ENCODE measurements at regions not wholly inside any gene's neighbourhood (a gene's known extent, or its start where the extent isn't known, plus 50 kb on each side); places are given as distances from the start of the nearest gene placed in this dataset.
"Not testable (repeated sequence)": the region's sequence is repeated elsewhere in the genome, so short reads cannot be mapped to it uniquely, and the experiment has no call there.

GRCh38 chrX:96486687-96487086 is 198.0 kb upstream of the DIAPH2 start:
- FAIRE-seq; DNase-seq (ENCODE audit: insufficient read length, low spot score): not testable (repeated sequence)

- no peak for FAIRE-seq
Measured at GRCh38 chrX:96502507-96502906, 182.1 kb upstream of the DIAPH2 start.

GRCh38 chrX:96529386-96529785 is 155.3 kb upstream of the DIAPH2 start:
- DNase-seq (ENCODE audit: insufficient read length, low spot score); FAIRE-seq: not testable (repeated sequence)

More at GRCh38 chrX:96502507-96502906, 182.1 kb upstream of the DIAPH2 start:
- DNase-seq (ENCODE audit: insufficient read length, low spot score): no peak

- FAIRE-seq (no peak), DNase-seq (ENCODE audit: insufficient read length, low spot score) (no peak)
Measured at GRCh38 chrX:96538104-96538725, 146.4 kb upstream of the DIAPH2 start.

- no peak for FAIRE-seq
- DNase-seq (ENCODE audit: insufficient read length, low spot score): no peak
Measured at GRCh38 chrX:96540111-96540631, 144.5 kb upstream of the DIAPH2 start.

- FAIRE-seq; DNase-seq (ENCODE audit: insufficient read length, low spot score): not testable (repeated sequence)
Measured at GRCh38 chrX:96546281-96546680, 138.4 kb upstream of the DIAPH2 start.

GRCh38 chrX:96551322-96551872 is 133.2 kb upstream of the DIAPH2 start:
- no peak for FAIRE-seq

GRCh38 chrX:96556886-96557285 is 127.8 kb upstream of the DIAPH2 start:
- FAIRE-seq: no peak
- DNase-seq (ENCODE audit: insufficient read length, low spot score): no peak

More at GRCh38 chrX:96551322-96551872, 133.2 kb upstream of the DIAPH2 start:
- no peak for DNase-seq (ENCODE audit: insufficient read length, low spot score)

- FAIRE-seq: not testable (repeated sequence)
Measured at GRCh38 chrX:96561129-96561528, 123.5 kb upstream of the DIAPH2 start.

GRCh38 chrX:96563646-96564045 is 121.0 kb upstream of the DIAPH2 start:
- peak; percentile 26 for FAIRE-seq
- DNase-seq (ENCODE audit: insufficient read length, low spot score): no peak

More at GRCh38 chrX:96561129-96561528, 123.5 kb upstream of the DIAPH2 start:
- not testable (repeated sequence) for DNase-seq (ENCODE audit: insufficient read length, low spot score)

GRCh38 chrX:96564595-96564994 is 120.0 kb upstream of the DIAPH2 start:
- DNase-seq (ENCODE audit: insufficient read length, low spot score) (no peak), FAIRE-seq (no peak)

GRCh38 chrX:96566878-96567277 is 117.8 kb upstream of the DIAPH2 start:
- no peak for FAIRE-seq

GRCh38 chrX:96568071-96568470 is 116.6 kb upstream of the DIAPH2 start:
- DNase-seq (ENCODE audit: insufficient read length, low spot score) (no peak), FAIRE-seq (no peak)

More at GRCh38 chrX:96566878-96567277, 117.8 kb upstream of the DIAPH2 start:
- DNase-seq (ENCODE audit: insufficient read length, low spot score): no peak

GRCh38 chrX:96569034-96569433 is 115.6 kb upstream of the DIAPH2 start:
- DNase-seq (ENCODE audit: insufficient read length, low spot score): no peak
- no peak for FAIRE-seq

- DNase-seq (ENCODE audit: insufficient read length, low spot score) (no peak), FAIRE-seq (no peak)
Measured at GRCh38 chrX:96575011-96575410, 109.6 kb upstream of the DIAPH2 start.

GRCh38 chrX:96576368-96576767 is 108.3 kb upstream of the DIAPH2 start:
- FAIRE-seq: no peak
- no peak for DNase-seq (ENCODE audit: insufficient read length, low spot score)

GRCh38 chrX:96578781-96579180 is 105.9 kb upstream of the DIAPH2 start:
- no peak for DNase-seq (ENCODE audit: insufficient read length, low spot score)
- FAIRE-seq: no peak

- FAIRE-seq: no peak
- DNase-seq (ENCODE audit: insufficient read length, low spot score): no peak
Measured at GRCh38 chrX:96579252-96579651, 105.4 kb upstream of the DIAPH2 start.

GRCh38 chrX:96590403-96590802 is 94.2 kb upstream of the DIAPH2 start:
- FAIRE-seq: no peak
- DNase-seq (ENCODE audit: insufficient read length, low spot score): no peak

- FAIRE-seq (no peak), DNase-seq (ENCODE audit: insufficient read length, low spot score) (no peak)
Measured at GRCh38 chrX:96591421-96591820, 93.2 kb upstream of the DIAPH2 start.

- not testable (repeated sequence) for FAIRE-seq; DNase-seq (ENCODE audit: insufficient read length, low spot score)
Measured at GRCh38 chrX:96597847-96598246, 86.8 kb upstream of the DIAPH2 start.
